GM12874 (cell line): ENCODE measurements at regions not wholly inside any gene's neighbourhood (a gene's known extent, or its start where the extent isn't known, plus 50 kb on each side); places are given as distances from the start of the nearest gene placed in this dataset.

ENCODE experiments used
- CTCF ChIP-seq: IDR thresholded peaks from 2 replicates; pipeline ENCODE4 v1.5.1; 2011; ENCODE audit warnings: low read depth, mild to moderate bottlenecking, control low read depth, low read length, moderate library complexity; ENCODE audit not compliant: insufficient read depth

DNA sequence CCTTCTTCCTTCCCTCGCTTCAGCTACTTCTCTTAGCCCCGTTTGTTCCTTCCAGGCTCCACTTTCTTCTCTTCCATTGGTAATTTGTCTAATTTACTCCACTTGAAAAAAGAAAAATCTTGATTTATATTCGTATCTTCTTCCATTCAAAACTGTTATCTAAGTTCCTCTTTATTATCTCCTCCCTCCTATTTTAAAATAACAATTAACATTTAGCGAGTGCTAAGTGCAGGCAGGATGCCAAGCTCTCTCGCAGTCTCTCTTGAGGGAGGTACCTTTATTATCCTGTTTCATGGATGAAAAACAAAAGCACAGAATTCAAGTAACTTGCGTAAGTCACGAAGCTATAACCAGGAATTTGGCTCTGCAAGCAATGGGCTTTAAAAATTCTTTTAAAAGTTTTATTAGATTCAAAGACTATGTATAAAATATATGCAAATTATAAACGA is 418.9 kb upstream of the NAALADL2 start:
- TF ChIP-seq CTCF = no peak

GRCh38 chr3:174440741-174441587 is 418.2 kb upstream of the NAALADL2 start:
- TF ChIP-seq CTCF = no peak

DNA sequence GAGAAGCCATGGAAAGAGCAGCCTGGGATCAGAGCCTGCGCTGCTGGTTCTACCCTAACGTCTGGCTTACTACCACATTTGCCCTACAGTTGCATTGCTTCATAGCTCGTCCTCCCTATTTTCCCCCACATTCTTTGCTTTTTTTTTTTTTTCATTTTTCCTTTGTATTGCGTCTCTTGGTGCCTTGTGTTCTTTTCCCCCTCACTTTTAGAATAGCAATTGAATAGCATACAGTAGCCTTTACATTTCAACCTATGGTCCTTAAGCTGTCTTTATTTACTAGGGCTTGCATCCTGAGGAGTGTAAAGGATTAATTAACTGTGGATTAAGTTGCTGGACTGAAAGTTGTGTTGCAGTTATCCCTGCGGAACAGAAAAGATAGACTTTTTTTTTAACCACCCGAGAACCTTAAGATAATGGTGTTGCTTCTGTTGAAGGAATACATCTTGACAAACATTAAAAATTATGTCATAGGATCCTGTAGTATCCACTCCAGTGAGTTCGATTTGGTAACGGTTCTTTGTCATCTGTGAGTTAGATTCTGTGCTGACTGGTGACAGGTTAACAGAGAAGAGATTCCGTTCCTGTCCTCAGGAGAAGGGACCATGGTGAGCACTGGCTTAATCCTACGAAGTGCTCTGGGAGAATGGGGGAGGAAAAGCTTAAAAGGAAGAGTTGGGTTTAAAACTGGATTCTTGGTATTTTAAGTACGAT is 417.4 kb upstream of the NAALADL2 start:
- TF ChIP-seq CTCF = no peak

DNA sequence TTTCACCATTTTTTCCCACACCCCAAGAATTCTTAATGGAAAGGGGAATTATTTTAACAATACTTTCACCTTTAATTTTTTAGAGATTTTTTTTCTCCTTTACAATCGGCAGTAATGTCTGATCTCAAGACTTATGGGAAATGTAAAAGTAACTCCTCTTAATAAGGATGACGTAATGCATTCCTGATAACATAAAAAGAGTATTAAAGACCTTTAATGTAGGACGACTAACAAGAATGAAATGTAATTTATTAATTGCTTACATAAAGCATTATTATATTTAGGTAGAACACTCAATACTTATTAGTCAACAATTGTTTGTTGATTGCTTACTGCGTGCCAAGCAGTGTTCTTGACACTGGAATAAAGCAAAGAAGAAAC is 416.8 kb upstream of the NAALADL2 start:
- TF ChIP-seq CTCF = no peak

GRCh38 chr3:174444391-174444790 is 414.7 kb upstream of the NAALADL2 start:
- no peak for TF ChIP-seq CTCF

DNA sequence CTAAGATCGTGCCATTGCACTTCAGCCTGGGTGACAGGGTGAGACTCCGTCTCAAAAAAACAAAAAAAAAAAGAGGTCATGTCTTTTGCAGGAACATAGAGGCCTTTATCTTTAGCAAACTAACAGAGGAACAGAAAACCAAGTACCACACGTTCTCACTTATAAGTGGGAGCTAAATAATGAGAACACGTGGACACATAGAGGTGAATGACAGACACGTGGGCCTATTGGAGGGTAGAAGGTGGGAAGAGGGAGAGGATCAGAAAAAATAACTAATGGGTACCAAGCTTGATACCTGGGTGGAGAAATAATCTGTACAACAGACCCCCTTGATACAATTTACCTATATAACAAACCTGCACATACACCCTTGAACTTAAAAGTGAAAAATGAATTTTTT is 401.4 kb upstream of the NAALADL2 start:
- TF ChIP-seq CTCF = no peak

DNA sequence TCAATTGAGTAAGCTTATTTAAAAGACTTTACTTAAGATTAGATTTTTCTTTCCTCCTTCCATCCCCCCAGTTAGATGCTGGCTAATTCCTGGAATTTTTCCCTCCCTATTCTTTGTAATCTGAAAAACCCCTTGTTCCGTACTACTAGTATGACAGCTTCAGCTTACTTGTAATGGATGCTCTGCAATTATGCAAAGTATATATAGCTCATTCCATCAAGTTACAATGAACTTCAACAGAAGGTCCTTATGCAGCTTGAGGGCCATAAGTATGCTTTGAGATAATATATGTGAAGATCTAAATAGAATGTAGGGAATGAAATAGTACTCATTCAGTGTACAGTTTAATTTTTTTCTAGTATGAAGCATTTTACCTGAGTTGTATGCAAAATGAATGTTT is 398.3 kb upstream of the NAALADL2 start:
- TF ChIP-seq CTCF = no peak
